GM19240 (cell line): ENCODE measurements at regions not wholly inside any gene's neighbourhood (a gene's known extent, or its start where the extent isn't known, plus 50 kb on each side); places are given as distances from the start of the nearest gene placed in this dataset.

Experiments
- DNase-seq: peaks from one replicate; pipeline ENCODE4 v3.0.0; 2011; ENCODE audit warnings: low spot score; ENCODE audit not compliant: insufficient read length

GRCh38 chr7:155998766-155999630 is 186.7 kb upstream of the SHH start:
- DNase-seq: no peak

- no peak for DNase-seq
Measured at GRCh38 chr7:155998328-155998691, 186.0 kb upstream of the SHH start.

GRCh38 chr7:155997431-155998327 is 185.4 kb upstream of the SHH start:
- no peak for DNase-seq

GRCh38 chr7:155996718-155997280 is 184.5 kb upstream of the SHH start:
- DNase-seq: no peak

- DNase-seq: no peak
Measured at GRCh38 chr7:155995183-155995612, 182.9 kb upstream of the SHH start.

- DNase-seq: no peak
Measured at GRCh38 chr7:155994279-155994811, 182.1 kb upstream of the SHH start.

- no peak for DNase-seq
Measured at GRCh38 chr7:155993420-155994278, 181.4 kb upstream of the SHH start.

GRCh38 chr7:155992974-155993373 is 180.7 kb upstream of the SHH start:
- DNase-seq: no peak

- no peak for DNase-seq
Measured at GRCh38 chr7:155992538-155992937, 180.3 kb upstream of the SHH start.

GRCh38 chr7:155992107-155992506 is 179.8 kb upstream of the SHH start:
- DNase-seq: no peak

GRCh38 chr7:155991470-155991869 is 179.2 kb upstream of the SHH start:
- DNase-seq: no peak

- no peak for DNase-seq
Measured at GRCh38 chr7:155988416-155988815, 176.2 kb upstream of the SHH start.

- no peak for DNase-seq
Measured at GRCh38 chr7:155987681-155988235, 175.5 kb upstream of the SHH start.

GRCh38 chr7:155986497-155987160 is 174.4 kb upstream of the SHH start:
- DNase-seq: no peak

- no peak for DNase-seq
Measured at GRCh38 chr7:155985518-155986250, 173.4 kb upstream of the SHH start.

- no peak for DNase-seq
Measured at GRCh38 chr7:155984609-155985405, 172.5 kb upstream of the SHH start.

- no peak for DNase-seq
Measured at GRCh38 chr7:155984028-155984580, 171.8 kb upstream of the SHH start.

GRCh38 chr7:155983176-155983815 is 171.0 kb upstream of the SHH start:
- DNase-seq: no peak
